ENCODE measurements at regions not wholly inside any gene's neighbourhood (a gene's known extent, or its start where the extent isn't known, plus 50 kb on each side); places are given as distances from the start of the nearest gene placed in this dataset.

DNA sequence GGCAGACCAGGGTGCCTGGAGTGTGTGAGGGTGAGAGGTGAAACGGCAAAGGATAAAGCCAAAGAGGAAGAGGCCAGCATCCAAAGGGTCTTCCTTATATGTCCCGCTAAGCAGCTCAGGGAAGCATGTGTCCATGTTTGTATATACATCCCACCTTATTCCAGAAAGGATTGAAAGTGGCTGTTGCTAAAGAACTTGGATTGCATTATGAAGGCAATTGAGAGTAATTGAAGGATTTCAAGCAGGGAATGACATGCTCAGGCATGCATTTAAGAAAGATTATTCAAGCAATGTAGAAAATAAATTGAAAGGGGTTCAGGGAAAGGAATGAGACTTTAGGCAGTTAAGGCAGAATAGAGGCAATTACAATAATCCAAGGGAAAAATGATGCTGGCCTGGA lies 237.6 kb upstream of the SOX9 start:
- no peaks in the 10 kb centered on the region for H3K36me3 ChIP-seq (ENCODE audit: control insufficient read depth, insufficient read depth, low read length)
- CTCF ChIA-PET: no interaction called here
- no peak overlapping the region for H3K4me3 ChIP-seq (ENCODE audit: low read depth in 2 of 2, low read length in 2 of 2)
- H3K27me3 ChIP-seq (ENCODE audit: control insufficient read depth, insufficient read depth, low read length): peaks cover 4% of the 10 kb centered on the region
- POLR2A ChIA-PET: no interaction called here
- BruUV-seq (replicated peaks): no TSS peak
- no peaks in the 10 kb centered on the region for H3K9me3 ChIP-seq (ENCODE audit: control insufficient read depth, insufficient read depth, low read depth, low read length)
- ATAC-seq (no peak), DNase-seq (ENCODE audit: low read depth, low spot score) (no peak)
- H3K27ac ChIP-seq (ENCODE audit: low read length): no peak overlapping the region
- H3K4me1 ChIP-seq (ENCODE audit: control insufficient read depth, insufficient read depth, low read length): no peaks in the 10 kb centered on the region
- intact Hi-C loops (cut with micrococcal nuclease; ENCODE audit: unreplicated experiment): no loop called here
- in situ Hi-C loops (cut with HindIII; ENCODE audit: low pct_unique_long_range_greater_than_20kb, low sequenced_read_pairs): no loop called here
- TF ChIP-seq POLR2AphosphoS5 (IDR thresholded peaks at IDR 0.05; ENCODE audit: low read depth, low read length) (no peak), TCF7L2 (IDR thresholded peaks at IDR 0.05; ENCODE audit: low read depth, low read length) (no peak), SIN3A (IDR thresholded peaks at IDR 0.05; ENCODE audit: borderline replicate concordance, insufficient read depth, low read depth, low read length) (no peak), CTCF (IDR thresholded peaks at IDR 0.05) (no peak), REST (IDR thresholded peaks at IDR 0.05; ENCODE audit: insufficient read depth in 1 of 2, low read depth in 2 of 2, low read length in 1 of 2) (no peak)

- ATAC-seq (no peak), DNase-seq (ENCODE audit: low read depth, low spot score) (no peak)
- no peak for TF ChIP-seq SIN3A (IDR thresholded peaks at IDR 0.05; ENCODE audit: borderline replicate concordance, insufficient read depth, low read depth, low read length)
- no peak for TF ChIP-seq TCF7L2 (IDR thresholded peaks at IDR 0.05; ENCODE audit: low read depth, low read length)
- TF ChIP-seq CTCF (IDR thresholded peaks at IDR 0.05): no peak
- no peak for TF ChIP-seq POLR2AphosphoS5 (IDR thresholded peaks at IDR 0.05; ENCODE audit: low read depth, low read length)
- TF ChIP-seq REST (IDR thresholded peaks at IDR 0.05; ENCODE audit: insufficient read depth in 1 of 2, low read depth in 2 of 2, low read length in 1 of 2): no peak
- no TSS peak for BruUV-seq (replicated peaks)
- no peaks in the 10 kb centered on the region for H3K9me3 ChIP-seq (ENCODE audit: control insufficient read depth, insufficient read depth, low read depth, low read length)
- H3K27ac ChIP-seq (ENCODE audit: low read length): no peak overlapping the region
- H3K36me3 ChIP-seq (ENCODE audit: control insufficient read depth, insufficient read depth, low read length): no peaks in the 10 kb centered on the region
- intact Hi-C loops (cut with micrococcal nuclease; ENCODE audit: unreplicated experiment) (no loop called here), in situ Hi-C loops (cut with HindIII; ENCODE audit: low pct_unique_long_range_greater_than_20kb, low sequenced_read_pairs) (no loop called here)
- POLR2A ChIA-PET: no interaction called here
- CTCF ChIA-PET: no interaction called here
- H3K4me3 ChIP-seq (ENCODE audit: low read depth in 2 of 2, low read length in 2 of 2): no peak overlapping the region
- H3K4me1 ChIP-seq (ENCODE audit: control insufficient read depth, insufficient read depth, low read length): no peaks in the 10 kb centered on the region
- H3K27me3 ChIP-seq (ENCODE audit: control insufficient read depth, insufficient read depth, low read length): peaks cover 4% of the 10 kb centered on the region
Measured at GRCh38 chr17:71883845-71884244, 237.0 kb upstream of the SOX9 start.

Measured in Panc1 (cell line).